Lung (tissue), 11 donors: ENCODE measurements at regions not wholly inside any gene's neighbourhood (a gene's known extent, or its start where the extent isn't known, plus 50 kb on each side); places are given as distances from the start of the nearest gene placed in this dataset.
A peak's percentile ranks its signal among the peaks of the same experiment; 100 is the strongest.

Source experiments
- ATAC-seq: fragments of 200-7000 bp; cut with Tn5 transposase; one replicate; pipeline ENCODE4 v1.9.1; 2020; ENCODE audit warnings: moderate number of reproducible peaks; ENCODE audit not compliant: insufficient read depth, low FRiP score
- DNase-seq, 3 donors: peaks; one replicate each; pipeline ENCODE4 v3.0.0-alpha.2; 2013 to 2017
- H3K27ac ChIP-seq, 2 donors: one replicate each; pipeline ENCODE4 v1.5.1; 2013; ENCODE audit warnings: mild to moderate bottlenecking in 2 of 2, moderate library complexity in 2 of 2, control low read depth in 1 of 2, inconsistent platforms in 1 of 2, low read depth in 1 of 2, low read length in 1 of 2
- H3K27me3 ChIP-seq, 3 donors: one replicate each; pipeline ENCODE4 v1.5.1; 2013; ENCODE audit warnings: low read length in 2 of 3; ENCODE audit not compliant: control insufficient read depth in 3 of 3, insufficient read depth in 3 of 3
- H3K36me3 ChIP-seq, 4 donors: one replicate each; pipeline ENCODE4 v1.5.1; 2013; ENCODE audit warnings: low read length in 4 of 4, mild to moderate bottlenecking in 1 of 4, moderate library complexity in 1 of 4; ENCODE audit not compliant: control insufficient read depth in 4 of 4, insufficient read depth in 4 of 4
- H3K4me1 ChIP-seq, 5 donors: one replicate each; pipeline ENCODE4 v1.5.1; 2013; ENCODE audit warnings: low read length in 5 of 5, mild to moderate bottlenecking in 2 of 5, moderate library complexity in 1 of 5; ENCODE audit not compliant: control insufficient read depth in 5 of 5, insufficient read depth in 5 of 5
- H3K4me3 ChIP-seq: one replicate; pipeline ENCODE4 v1.5.1; 2013; ENCODE audit warnings: mild to moderate bottlenecking, control low read depth, moderate library complexity
- H3K9ac ChIP-seq, 2 donors: one replicate each; pipeline ENCODE4 v1.5.1; 2013; ENCODE audit warnings: low read length in 2 of 2, control low read depth in 1 of 2; ENCODE audit not compliant: insufficient read depth in 1 of 2
- H3K9me3 ChIP-seq, 4 donors: one replicate each; pipeline ENCODE4 v1.5.1; 2013; ENCODE audit warnings: low read length in 3 of 4, mild to moderate bottlenecking in 1 of 4, moderate library complexity in 1 of 4; ENCODE audit not compliant: control insufficient read depth in 4 of 4, insufficient read depth in 3 of 4
- WGBS, 2 donors: extraction: QIAGEN DNeasy Blood & Tissue Kit; methylation state at CpG; one replicate each; pipeline ENCODE4 v1.1.7; 2013; 5-methylcytosine and 5-hydroxymethylcytosine counted together
- TF ChIP-seq, protein P1 (sequence below): IDR thresholded peaks from 2 replicates; pipeline ENCODE4 v1.5.1; 2012; ENCODE audit warnings: mild to moderate bottlenecking; ENCODE audit errors: control extremely low read depth, extremely low read depth
- donor health status: control.
- donor health status: control.
- donor health status: Bipolar disorder and iron deficiency.
- donor health status: healthy.
- donor health status: DM: yes; HTN: yes; CAD: no.

DNA sequence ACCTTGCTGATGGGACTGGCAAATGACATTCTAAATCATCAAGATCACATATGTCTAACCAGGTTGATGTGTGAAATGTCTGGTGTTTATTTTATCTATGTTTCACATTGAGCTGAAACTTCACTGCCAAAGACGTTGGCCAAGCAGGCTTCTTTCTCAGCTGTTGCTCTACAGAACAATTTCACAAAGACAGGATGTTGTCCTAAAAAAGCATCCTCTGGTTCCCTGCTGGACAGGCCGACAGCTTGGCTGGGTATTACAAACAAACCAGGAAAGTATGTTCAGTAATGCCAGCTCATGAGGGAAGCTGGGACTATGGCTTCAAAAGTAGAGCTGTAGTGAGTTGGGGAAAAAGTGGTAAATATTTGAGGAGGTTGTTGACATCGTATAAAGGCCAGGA is 179.4 kb downstream of the FAM43A start:
- H3K4me3 ChIP-seq = no peak overlapping the region
- peaks cover 0 to 5% (median 4%) of the 10 kb centered on the region in 5 donors for H3K4me1 ChIP-seq
- 51 to 60% methylated on average over 3 of the region's 3 CpGs for WGBS, 2 donors
- peaks cover 0 to 5% (median 4%) of the 10 kb centered on the region in 3 donors for H3K27me3 ChIP-seq
- peak overlapping the region in 1 of 2 donors; percentile 15 for H3K27ac ChIP-seq
- peak in 1 of 3 donors; percentile 33 for DNase-seq
- no peaks in the 10 kb centered on the region for H3K36me3 ChIP-seq
- peaks cover 0 to 4% (median 0%) of the 10 kb centered on the region in 4 donors for H3K9me3 ChIP-seq
- no peak for ATAC-seq
- no peak overlapping the region for H3K9ac ChIP-seq
- TF ChIP-seq, protein P1, sequence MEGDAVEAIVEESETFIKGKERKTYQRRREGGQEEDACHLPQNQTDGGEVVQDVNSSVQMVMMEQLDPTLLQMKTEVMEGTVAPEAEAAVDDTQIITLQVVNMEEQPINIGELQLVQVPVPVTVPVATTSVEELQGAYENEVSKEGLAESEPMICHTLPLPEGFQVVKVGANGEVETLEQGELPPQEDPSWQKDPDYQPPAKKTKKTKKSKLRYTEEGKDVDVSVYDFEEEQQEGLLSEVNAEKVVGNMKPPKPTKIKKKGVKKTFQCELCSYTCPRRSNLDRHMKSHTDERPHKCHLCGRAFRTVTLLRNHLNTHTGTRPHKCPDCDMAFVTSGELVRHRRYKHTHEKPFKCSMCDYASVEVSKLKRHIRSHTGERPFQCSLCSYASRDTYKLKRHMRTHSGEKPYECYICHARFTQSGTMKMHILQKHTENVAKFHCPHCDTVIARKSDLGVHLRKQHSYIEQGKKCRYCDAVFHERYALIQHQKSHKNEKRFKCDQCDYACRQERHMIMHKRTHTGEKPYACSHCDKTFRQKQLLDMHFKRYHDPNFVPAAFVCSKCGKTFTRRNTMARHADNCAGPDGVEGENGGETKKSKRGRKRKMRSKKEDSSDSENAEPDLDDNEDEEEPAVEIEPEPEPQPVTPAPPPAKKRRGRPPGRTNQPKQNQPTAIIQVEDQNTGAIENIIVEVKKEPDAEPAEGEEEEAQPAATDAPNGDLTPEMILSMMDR = no peak

DNA sequence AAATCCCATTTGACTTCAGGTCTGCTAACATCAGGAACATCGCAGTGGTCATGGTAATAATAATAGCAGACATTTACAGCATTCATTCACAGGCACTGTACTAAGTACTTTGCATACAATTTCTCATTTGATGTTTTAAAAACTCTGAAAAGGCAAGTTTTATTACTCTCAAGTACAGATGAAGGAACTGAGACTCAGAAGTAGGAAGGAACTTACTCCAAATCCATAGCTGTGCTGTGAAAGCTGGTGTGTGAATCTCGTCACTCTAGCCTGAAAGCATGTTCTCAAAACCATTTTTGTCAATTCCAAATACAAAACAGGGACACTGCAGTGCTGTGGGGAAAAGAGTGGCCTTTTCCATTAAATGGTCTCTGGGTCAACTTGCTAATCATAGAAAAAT is 179.9 kb downstream of the FAM43A start:
- WGBS, 2 donors = 73 to 80% methylated on average over 2 of the region's 2 CpGs
- Histone ChIP-seq H3K9me3 (peaks cover 0 to 7% (median 0%) of the 10 kb centered on the region in 4 donors), H3K9ac (no peak overlapping the region), H3K27me3 (peaks cover 0 to 5% (median 4%) of the 10 kb centered on the region in 3 donors), H3K4me3 (no peak overlapping the region), H3K36me3 (no peaks in the 10 kb centered on the region), H3K27ac (peak overlapping the region in 1 of 2 donors; percentile 15), H3K4me1 (peaks cover 0 to 8% (median 4%) of the 10 kb centered on the region in 5 donors)
- TF ChIP-seq, protein P1 = no peak
- ATAC-seq (no peak), DNase-seq (no peak)

DNA sequence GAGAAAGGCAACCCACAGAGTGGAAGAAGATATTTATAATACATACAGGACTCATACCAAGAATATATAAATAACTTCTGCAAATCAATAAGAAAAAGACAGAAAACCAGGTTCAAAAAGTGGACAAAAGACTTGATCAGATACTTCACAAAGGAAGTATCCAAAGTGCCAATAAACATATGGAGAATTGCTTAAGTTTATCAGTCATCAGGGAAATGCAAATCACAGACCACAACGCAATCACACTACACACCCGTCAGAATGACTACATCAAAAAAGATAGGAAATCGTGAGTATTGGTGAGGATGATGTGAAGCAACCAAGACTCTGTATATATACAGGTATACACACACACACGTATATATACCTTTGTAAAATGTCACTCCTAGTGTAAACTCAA is 180.6 kb downstream of the FAM43A start:
- ATAC-seq (no peak), DNase-seq (no peak)
- H3K9ac ChIP-seq = no peak overlapping the region
- H3K27me3 ChIP-seq = peaks cover 0 to 5% (median 4%) of the 10 kb centered on the region in 3 donors
- no peak overlapping the region for H3K4me3 ChIP-seq
- no peaks in the 10 kb centered on the region for H3K36me3 ChIP-seq
- no peak overlapping the region for H3K27ac ChIP-seq
- H3K4me1 ChIP-seq = peaks cover 5 to 8% (median 7%) of the 10 kb centered on the region in 5 donors
- peaks cover 0 to 7% (median 0%) of the 10 kb centered on the region in 4 donors for H3K9me3 ChIP-seq
- TF ChIP-seq, protein P1 = no peak
- WGBS, 2 donors = 61 to 68% methylated on average over 4 of the region's 4 CpGs
